Endothelial cell of umbilical vein (primary cell): ENCODE measurements at regions not wholly inside any gene's neighbourhood (a gene's known extent, or its start where the extent isn't known, plus 50 kb on each side); places are given as distances from the start of the nearest gene placed in this dataset.

Source experiments
- CTCF ChIP-seq, 2 donors: IDR thresholded peaks; 1 replicate in 1 of 2; 2 replicates in 1 of 2; pipeline ENCODE4 v1.5.1; 2011; ENCODE audit warnings: low read length in 2 of 2, mild to moderate bottlenecking in 2 of 2, moderate library complexity in 2 of 2, control low read depth in 1 of 2, inconsistent platforms in 1 of 2, low read depth in 1 of 2; ENCODE audit not compliant: insufficient read depth in 1 of 2; ENCODE audit errors: extremely low read depth in 1 of 2
- JUN ChIP-seq: IDR thresholded peaks from 2 replicates; pipeline ENCODE4 v1.6.1; 2011; ENCODE audit warnings: borderline replicate concordance, low read depth; ENCODE audit not compliant: insufficient read length, insufficient read depth

GRCh38 chr12:30110498-30110897, 326.8 kb upstream of the TMTC1 start:
- no peak for TF ChIP-seq CTCF (IDR thresholded peaks at IDR 0.05; ENCODE audit: extremely low read depth in 1 of 2, insufficient read depth in 1 of 2, low read depth in 1 of 2, low read length in 2 of 2)
- no peak for TF ChIP-seq JUN
